Keratinocyte (primary cell): ENCODE measurements at regions not wholly inside any gene's neighbourhood (a gene's known extent, or its start where the extent isn't known, plus 50 kb on each side); places are given as distances from the start of the nearest gene placed in this dataset.

Source experiments
- DNase-seq: peaks from one replicate; pipeline ENCODE4 v3.0.0-alpha.2; 2011; ENCODE audit warnings: low read depth, missing footprints, low spot score
- FAIRE-seq: peaks from 2 replicates; lab custom pipeline; 2011; peaks lifted over from hg19 to GRCh38; lab: Jason Lieb, UNC
- H2AFZ ChIP-seq: 2 replicates; pipeline ENCODE4 v1.6.0; 2012; ENCODE audit warnings: low read length, control low read depth, inconsistent platforms; ENCODE audit not compliant: control insufficient read depth
- H3K27ac ChIP-seq: 2 replicates; pipeline ENCODE4 v1.5.1; 2011; ENCODE audit warnings: low read length; ENCODE audit not compliant: control insufficient read depth, insufficient read depth
- H3K27me3 ChIP-seq: 3 replicates; pipeline ENCODE4 v1.6.0; 2011; ENCODE audit warnings: low read length; ENCODE audit not compliant: control insufficient read depth, insufficient read depth; ENCODE audit errors: extremely low read depth
- H3K36me3 ChIP-seq, 2 experiments: 2 replicates in 1 of 2; 3 replicates in 1 of 2; pipeline ENCODE4 v1.5.1; 2011; ENCODE audit warnings: low read length in 2 of 2, mild to moderate bottlenecking in 1 of 2; ENCODE audit not compliant: control insufficient read depth in 2 of 2, insufficient read depth in 2 of 2; ENCODE audit errors: extremely low read depth in 1 of 2
- H3K4me1 ChIP-seq: 3 replicates; pipeline ENCODE4 v1.5.1; 2011; ENCODE audit warnings: low read length; ENCODE audit not compliant: control insufficient read depth, insufficient read depth; ENCODE audit errors: extremely low read depth
- H3K4me2 ChIP-seq: 3 replicates; pipeline ENCODE4 v1.6.0; 2011; ENCODE audit warnings: low read depth, low read length; ENCODE audit not compliant: control insufficient read depth, insufficient read depth; ENCODE audit errors: extremely low read depth
- H3K4me3 ChIP-seq, 3 experiments: fragments of 200-600 bp in 1 of 3; sonication (generic) in 1 of 3; 2 replicates in 2 of 3; 3 replicates in 1 of 3; pipeline ENCODE4 v1.5.1; 2011 to 2016; ENCODE audit warnings: low read length in 3 of 3, mild to moderate bottlenecking in 3 of 3, control low read depth in 2 of 3, inconsistent platforms in 1 of 3, low read depth in 1 of 3, mixed read lengths in 1 of 3, mixed run types in 1 of 3, moderate library complexity in 1 of 3; ENCODE audit not compliant: control insufficient read depth in 2 of 3, insufficient read depth in 2 of 3; ENCODE audit errors: extremely low read depth in 1 of 3
- H3K79me2 ChIP-seq: 2 replicates; pipeline ENCODE4 v1.6.0; 2012; ENCODE audit warnings: low read length; ENCODE audit not compliant: control insufficient read depth, insufficient read depth
- H3K9ac ChIP-seq: 3 replicates; pipeline ENCODE4 v1.6.0; 2011; ENCODE audit warnings: low read length; ENCODE audit not compliant: control insufficient read depth, insufficient read depth; ENCODE audit errors: extremely low read depth
- H3K9me1 ChIP-seq: 3 replicates; pipeline ENCODE4 v1.6.0; 2011; ENCODE audit warnings: low read length; ENCODE audit not compliant: control insufficient read depth, insufficient read depth; ENCODE audit errors: extremely low read depth
- H3K9me3 ChIP-seq: 2 replicates; pipeline ENCODE4 v1.5.1; 2012; ENCODE audit warnings: low read depth, low read length; ENCODE audit not compliant: control insufficient read depth
- H4K20me1 ChIP-seq: 3 replicates; pipeline ENCODE4 v1.6.0; 2011; ENCODE audit warnings: low read length; ENCODE audit not compliant: control insufficient read depth, insufficient read depth; ENCODE audit errors: extremely low read depth
- CTCF ChIP-seq, 3 experiments: IDR thresholded peaks in 1 of 3; conservative IDR thresholded peaks in 1 of 3; optimal IDR thresholded peaks in 1 of 3; 2 replicates in 2 of 3; 3 replicates in 1 of 3; pipeline versions ENCODE3 to v1.5.1; 2011; ENCODE audit warnings: low read length in 3 of 3, mild to moderate bottlenecking in 3 of 3, moderate library complexity in 2 of 3, control low read depth in 1 of 3, inconsistent platforms in 1 of 3; ENCODE audit not compliant: insufficient read depth in 2 of 3; ENCODE audit errors: extremely low read depth in 1 of 3
- EZH2 ChIP-seq: IDR thresholded peaks from one replicate; pipeline ENCODE4 v1.6.1; 2012; ENCODE audit warnings: inconsistent platforms, mild to moderate bottlenecking, low read length, moderate library complexity
- dilution Hi-C: fragments of 300-500 bp; cut with MboI; formaldehyde crosslinking; loops from one replicate; pipeline ENCODE4 v1.7.0; 2020; ENCODE audit warnings: low sequenced_read_pairs; ENCODE audit not compliant: extremely low pct_ligation_motif_present
- small RNA-seq, 3 experiments: library from RNA; depleted of rRNA; stranded (forward); fragments of <200 nt; gene quantifications; one replicate each; pipeline ENCODE3, GENCODE V24; 2012; ENCODE audit warnings: low read depth in 3 of 3, low replicate concordance in 1 of 3; ENCODE audit not compliant: insufficient read length in 3 of 3

- Histone ChIP-seq H3K36me3 (no peaks in the 10 kb centered on the region), H4K20me1 (no peaks in the 10 kb centered on the region), H3K27me3 (no peaks in the 10 kb centered on the region), H3K9me1 (no peaks in the 10 kb centered on the region), H2AFZ (no peak overlapping the region), H3K79me2 (no peaks in the 10 kb centered on the region), H3K9ac (no peak overlapping the region), H3K4me1 (no peaks in the 10 kb centered on the region), H3K4me2 (no peak overlapping the region), H3K9me3 (no peaks in the 10 kb centered on the region), H3K4me3 (no peak overlapping the region), H3K27ac (no peak overlapping the region)
- DNase-seq, result no peak
- no peak for FAIRE-seq
- dilution Hi-C loops, result loop anchor here (25.0 kb wide), 1 partner anchor 441 kb away; no protein-coding TSS in a partner anchor
- TF ChIP-seq EZH2 (no peak), CTCF (optimal IDR thresholded peaks at IDR 0.05 in 1 of 3, IDR thresholded peaks at IDR 0.05 in 1 of 3, conservative IDR thresholded peaks at IDR 0.05 in 1 of 3; ENCODE audit: extremely low read depth in 1 of 3, insufficient read depth in 2 of 3, low read length in 3 of 3) (no peak)
Observed at GRCh38 chr12:11596141-11596540, 53.3 kb upstream of the ETV6 start.

- dilution Hi-C loops, result loop anchor here (25.0 kb wide), 1 partner anchor 438 kb away; no protein-coding TSS in a partner anchor
- FAIRE-seq, result no peak
Observed at GRCh38 chr12:11598900-11599299, 50.6 kb upstream of the ETV6 start.

More at GRCh38 chr12:11598900-11599299, 50.6 kb upstream of the ETV6 start:
- Histone ChIP-seq H2AFZ (no peak overlapping the region), H3K4me2 (no peak overlapping the region), H3K27ac (no peak overlapping the region), H3K4me3 (no peak overlapping the region), H4K20me1 (no peaks in the 10 kb centered on the region), H3K36me3 (no peaks in the 10 kb centered on the region), H3K4me1 (no peaks in the 10 kb centered on the region), H3K27me3 (no peaks in the 10 kb centered on the region), H3K9ac (no peak overlapping the region), H3K79me2 (no peaks in the 10 kb centered on the region), H3K9me3 (no peaks in the 10 kb centered on the region), H3K9me1 (no peaks in the 10 kb centered on the region)
- no peak for DNase-seq
- TF ChIP-seq CTCF (optimal IDR thresholded peaks at IDR 0.05 in 1 of 3, IDR thresholded peaks at IDR 0.05 in 1 of 3, conservative IDR thresholded peaks at IDR 0.05 in 1 of 3; ENCODE audit: extremely low read depth in 1 of 3, insufficient read depth in 2 of 3, low read length in 3 of 3) (no peak), EZH2 (no peak)

Small RNA genes lying in the stretch of these regions (small RNA-seq; reads per million reads assigned to genes)
- gene AC007450.3 (0 reads per million in 3 experiments), gene HIGD1AP8 (0 reads per million in 3 experiments), gene RNU7-60P (0 to 0.25 (median 0) reads per million in 3 experiments)
